GM18907 (cell line): ENCODE measurements at regions not wholly inside any gene's neighbourhood (a gene's known extent, or its start where the extent isn't known, plus 50 kb on each side); places are given as distances from the start of the nearest gene placed in this dataset.
"Not testable (repeated sequence)": the region's sequence is repeated elsewhere in the genome, so short reads cannot be mapped to it uniquely, and the experiment has no call there.

Experiments used
- ATAC-seq: cut with Tn5 transposase; IDR thresholded peaks from one replicate; pipeline ENCODE4 v1.9.1; 2021; ENCODE audit warnings: mild to moderate bottlenecking, moderate library complexity; ENCODE audit not compliant: unreplicated experiment

DNA sequence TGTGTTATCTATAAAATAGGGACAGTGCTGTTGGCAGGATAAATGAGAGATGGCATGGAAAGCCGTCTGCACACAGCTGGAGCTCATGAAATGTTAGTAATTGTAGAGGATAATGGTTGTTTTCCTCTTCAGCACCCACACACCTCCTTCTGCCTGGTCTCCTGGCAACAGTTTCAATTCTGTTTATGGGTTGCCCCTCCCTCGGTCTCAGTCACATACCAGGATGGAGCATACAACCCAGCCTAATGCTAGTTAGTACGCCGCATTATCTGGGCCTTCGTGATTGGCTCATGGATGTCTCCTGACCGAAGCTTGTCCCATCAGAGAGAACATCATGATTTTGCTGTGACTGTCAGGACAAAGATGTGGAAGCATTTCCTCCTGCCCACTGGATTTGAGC, 126.2 kb upstream of the WSCD1 start:
- ATAC-seq = no peak

- no peak for ATAC-seq
Observed at GRCh38 chr17:5947701-5948180, 122.4 kb upstream of the WSCD1 start.

DNA sequence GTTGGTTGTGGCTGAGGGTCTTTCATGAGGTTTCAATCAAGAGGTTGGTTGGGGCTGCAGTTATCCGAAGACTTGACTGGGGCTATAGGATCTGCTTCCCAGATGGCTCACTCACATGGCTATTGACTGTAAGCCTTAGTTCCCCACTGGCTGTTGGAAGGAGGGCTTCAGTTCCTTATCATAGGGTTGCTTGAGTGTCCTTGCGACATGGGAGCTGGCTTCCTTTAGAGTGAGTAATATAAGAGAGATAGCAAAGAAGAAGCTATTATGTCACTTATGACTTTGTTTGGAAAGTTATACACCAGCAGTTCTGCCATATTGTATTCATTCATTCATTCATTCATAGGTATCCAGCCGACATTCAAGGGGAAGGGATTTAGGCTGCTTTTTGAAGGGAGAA, 121.4 kb upstream of the WSCD1 start:
- ATAC-seq = no peak

DNA sequence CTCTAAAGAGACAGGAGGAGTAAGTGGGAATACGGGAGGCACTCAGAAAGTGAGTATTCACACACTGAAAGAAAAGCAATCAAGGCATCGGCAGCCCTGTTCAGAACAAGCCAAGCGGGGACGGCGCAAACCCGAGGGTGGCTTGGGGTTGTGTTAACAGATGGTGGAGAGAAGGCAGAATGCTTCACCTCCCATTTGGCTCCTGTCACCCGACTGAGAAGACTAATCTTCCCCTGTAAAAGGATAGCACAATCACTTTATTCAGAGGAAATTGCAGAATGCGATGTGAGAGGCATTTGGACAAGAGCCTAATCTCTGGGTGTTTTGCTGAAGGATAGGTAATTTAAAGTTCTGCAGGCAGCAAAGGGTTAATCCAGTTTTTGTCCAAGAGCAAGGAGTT, 119.3 kb upstream of the WSCD1 start:
- ATAC-seq = no peak

DNA sequence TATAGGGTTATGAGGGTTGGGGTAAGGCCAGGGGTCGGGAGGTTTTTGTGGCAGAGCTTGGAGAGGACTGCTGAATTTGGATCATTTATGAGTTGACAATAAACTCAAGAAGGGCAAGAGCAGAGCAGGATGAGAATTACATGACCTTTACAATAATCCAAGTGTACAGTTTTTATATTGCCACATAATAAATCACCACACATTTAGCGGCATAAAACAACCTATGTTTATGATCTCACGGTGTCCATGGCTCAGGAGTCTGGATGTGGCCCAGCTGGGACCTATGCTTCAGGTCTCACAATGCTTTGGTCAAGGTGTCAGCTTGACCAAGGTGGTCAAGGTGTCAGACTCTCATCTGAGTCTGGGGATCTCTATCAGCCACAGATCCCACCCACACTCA, 118.3 kb upstream of the WSCD1 start:
- ATAC-seq = no peak

DNA sequence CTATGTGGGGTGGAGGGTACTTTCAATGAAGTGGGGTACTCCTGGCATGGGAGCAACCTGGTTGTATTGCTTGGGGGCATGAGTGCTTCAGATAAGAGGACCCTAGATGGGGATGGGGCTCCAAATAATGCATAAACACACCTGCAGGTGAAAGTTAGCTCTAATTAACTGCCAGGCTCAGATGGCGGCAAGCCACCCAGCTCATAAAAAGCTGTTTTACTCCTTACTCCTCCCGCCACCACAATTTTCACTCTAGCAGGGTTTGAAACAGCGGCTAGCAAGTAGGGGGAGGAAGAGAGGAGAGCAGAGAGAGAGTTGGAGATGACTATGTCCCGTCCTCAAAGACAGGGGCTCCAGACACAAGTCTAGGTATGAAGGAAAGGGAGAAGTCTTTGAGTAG, 117.7 kb upstream of the WSCD1 start:
- ATAC-seq = no peak

- no peak for ATAC-seq
Observed at GRCh38 chr17:5955764-5956163, 114.4 kb upstream of the WSCD1 start.

DNA sequence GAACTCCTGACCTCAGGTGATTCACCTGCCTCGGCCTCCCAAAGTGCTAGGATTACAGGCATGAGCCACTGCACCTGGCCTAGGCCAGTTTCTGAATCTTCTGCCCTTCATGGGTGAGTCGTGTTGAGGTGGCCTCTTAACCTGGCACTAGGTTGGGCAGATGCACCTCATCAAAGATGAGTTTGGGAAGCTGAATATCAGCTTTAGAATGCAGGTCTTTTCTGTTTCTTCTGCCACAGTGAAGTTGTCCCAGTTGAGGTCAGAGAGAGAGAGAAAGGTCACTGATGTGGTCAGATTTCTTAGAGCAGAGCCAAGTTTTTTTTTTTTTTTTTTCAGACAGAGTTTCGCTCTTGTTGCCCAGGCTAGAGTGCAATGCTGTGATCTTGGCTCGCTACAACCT, 111.3 kb upstream of the WSCD1 start:
- no peak for ATAC-seq

- ATAC-seq = no peak
Observed at GRCh38 chr17:5962371-5962770, 107.8 kb upstream of the WSCD1 start.

- ATAC-seq = no peak
Observed at GRCh38 chr17:5971969-5972368, 98.2 kb upstream of the WSCD1 start.

DNA sequence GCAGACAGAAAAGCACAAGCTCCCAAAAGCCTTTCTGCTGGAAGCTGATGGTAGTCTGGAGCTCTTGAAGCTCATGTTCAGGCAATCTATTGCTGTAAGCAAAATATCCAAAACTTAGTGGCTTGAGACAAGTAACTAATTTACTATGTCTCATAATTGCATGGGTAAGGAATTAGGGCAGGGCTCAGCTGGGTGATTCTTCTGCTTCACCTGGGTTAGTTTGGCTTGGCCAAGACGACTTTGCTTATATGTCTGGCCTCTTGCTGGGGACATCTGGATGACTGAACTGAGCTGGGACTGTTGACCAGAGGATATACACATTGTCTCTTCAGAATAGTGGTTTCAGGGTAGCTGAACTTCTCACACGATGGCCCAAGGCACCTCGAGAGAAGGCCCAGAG, 96.8 kb upstream of the WSCD1 start:
- no peak for ATAC-seq

DNA sequence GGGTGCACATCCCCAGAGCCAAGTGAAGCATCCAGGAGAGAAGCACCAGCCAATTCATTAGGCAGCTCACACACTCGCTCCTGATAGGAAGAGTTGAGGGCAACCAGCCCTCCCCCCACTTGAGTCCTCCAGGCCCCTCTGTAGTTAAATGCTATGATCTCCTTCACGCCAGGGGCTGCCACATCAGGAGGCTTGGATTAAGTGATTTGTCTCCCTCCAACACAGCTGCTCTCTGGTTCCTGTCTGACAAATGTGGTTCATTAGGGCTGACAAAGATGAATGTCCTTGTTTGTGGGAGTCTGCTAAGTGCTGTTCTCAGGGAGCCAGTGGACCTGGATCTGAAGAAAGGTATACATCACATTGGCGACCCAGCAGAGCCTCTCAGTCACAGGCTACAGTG, 94.5 kb upstream of the WSCD1 start:
- no peak for ATAC-seq

DNA sequence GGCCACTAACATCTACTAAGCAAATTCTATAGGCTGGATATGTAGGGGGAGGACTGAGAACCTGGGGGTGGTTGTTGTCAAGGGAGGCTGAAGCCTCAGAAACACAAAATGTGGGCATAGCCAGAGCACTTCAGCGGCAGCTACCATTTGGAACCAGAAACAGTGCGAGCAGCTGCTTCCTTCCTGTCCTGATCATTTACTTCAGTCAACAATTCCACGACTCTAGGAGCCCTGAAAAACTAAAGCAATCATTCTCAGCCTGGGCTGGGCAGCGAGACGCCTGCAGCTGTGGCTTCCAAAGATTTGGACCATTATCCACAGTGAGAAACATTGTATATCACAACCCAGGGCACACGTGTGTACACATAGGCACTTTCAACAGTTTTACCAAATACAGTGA, 93.9 kb upstream of the WSCD1 start:
- no peak for ATAC-seq

DNA sequence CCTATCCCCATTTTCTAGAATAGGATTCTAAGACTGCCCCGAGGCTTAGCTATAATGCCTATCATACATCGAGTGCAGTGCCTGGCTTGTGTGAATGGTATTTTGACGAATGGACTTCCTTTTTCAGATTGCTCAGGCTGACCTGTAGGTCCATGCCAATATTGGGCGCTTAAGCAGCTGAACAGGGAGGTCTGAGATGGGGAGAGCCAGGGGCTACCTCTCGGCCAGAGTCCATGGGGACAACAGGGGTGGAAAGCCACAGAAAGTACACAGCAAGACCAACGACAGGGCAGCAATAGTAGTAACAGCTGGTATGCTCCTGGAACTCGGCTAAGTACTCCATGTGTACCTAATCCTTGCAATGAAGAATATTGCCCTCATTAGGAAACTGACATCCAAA, 91.7 kb upstream of the WSCD1 start:
- ATAC-seq = no peak

GRCh38 chr17:5980941-5981340, 89.2 kb upstream of the WSCD1 start:
- no peak for ATAC-seq

GRCh38 chr17:5986644-5987043, 83.5 kb upstream of the WSCD1 start:
- ATAC-seq = no peak

- no peak for ATAC-seq
Observed at GRCh38 chr17:6000426-6000825, 69.8 kb upstream of the WSCD1 start.

DNA sequence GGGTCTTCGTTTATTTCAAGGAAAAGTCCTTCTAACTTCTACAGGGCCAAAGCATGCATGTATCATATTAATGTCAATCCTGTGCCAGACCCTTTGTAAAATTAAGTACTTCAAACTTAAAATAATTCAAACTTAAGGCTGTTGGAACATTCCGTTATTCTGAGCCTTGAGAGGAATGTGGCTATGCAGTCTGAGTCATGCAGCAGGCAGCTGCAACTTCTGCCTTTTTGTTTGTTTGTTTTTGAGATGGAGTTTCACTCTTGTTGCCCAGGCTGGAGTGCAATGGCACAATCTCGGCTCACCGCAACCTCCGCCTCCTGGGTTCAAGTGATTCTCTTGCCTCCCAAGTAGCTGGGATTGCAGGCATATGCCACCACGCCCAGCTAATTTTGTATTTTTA, 67.0 kb upstream of the WSCD1 start:
- not testable (repeated sequence) for ATAC-seq

DNA sequence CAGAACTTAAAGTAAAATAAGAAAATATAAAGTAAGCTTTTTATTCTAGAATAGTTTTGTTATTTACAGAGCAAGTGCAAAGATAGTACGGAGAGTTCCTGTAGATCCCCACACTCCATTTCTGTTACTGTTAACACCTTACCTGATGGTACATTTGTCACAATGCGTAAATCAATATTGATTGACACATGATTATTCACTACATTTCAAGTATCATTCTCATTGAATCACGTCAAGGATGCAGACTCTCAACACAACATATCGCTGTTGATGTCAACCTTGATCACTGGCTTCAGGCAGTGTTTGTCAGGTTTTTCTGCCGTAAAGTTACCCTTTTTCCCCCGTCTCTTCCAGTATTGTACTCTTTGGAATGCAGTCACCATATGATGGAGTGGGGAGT, 64.2 kb upstream of the WSCD1 start:
- no peak for ATAC-seq

DNA sequence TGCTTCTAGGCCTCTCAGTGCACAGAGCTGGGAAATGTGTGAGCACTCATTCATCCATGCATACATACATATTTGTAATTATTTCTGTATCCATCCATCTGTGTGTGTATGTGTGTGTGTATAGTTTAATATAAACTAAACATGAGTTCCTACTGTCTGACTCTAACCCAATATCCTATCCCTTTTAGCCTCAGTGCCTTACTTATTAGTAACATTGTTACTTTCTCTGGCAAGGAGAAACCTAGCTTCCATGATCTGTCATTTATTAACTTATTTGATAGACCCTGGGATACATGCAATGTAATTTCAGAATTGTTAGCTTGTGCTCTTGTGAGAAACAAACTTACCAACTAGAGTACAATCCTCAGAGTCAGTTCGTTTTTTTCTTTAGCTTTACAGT, 59.0 kb upstream of the WSCD1 start:
- ATAC-seq = no peak

DNA sequence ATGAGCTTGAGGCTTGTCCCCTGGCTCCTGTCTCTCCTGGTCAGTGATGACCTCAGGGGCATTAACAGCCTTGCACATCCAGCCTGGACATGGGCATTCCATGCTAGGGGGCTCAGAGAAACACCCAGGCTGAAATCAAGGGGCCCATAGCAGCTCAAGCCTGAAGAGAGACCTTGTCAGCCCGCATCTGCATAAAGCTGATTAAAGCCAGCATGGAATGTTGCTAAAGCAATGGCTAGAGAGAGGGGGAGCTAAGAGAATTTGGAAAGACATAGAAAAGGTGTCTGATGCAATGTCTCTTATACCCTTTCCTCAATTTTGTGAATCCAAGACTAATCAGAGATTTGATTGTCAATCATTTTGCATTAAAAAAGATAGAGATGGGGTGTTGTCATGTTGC, 51.4 kb upstream of the WSCD1 start:
- ATAC-seq = no peak

- ATAC-seq = no peak
Observed at GRCh38 chr17:6019959-6020358, 50.2 kb upstream of the WSCD1 start.

- no peak for ATAC-seq
Observed at GRCh38 chr17:6020376-6021010, 49.7 kb upstream of the WSCD1 start.
